HepG2 (cell line): ENCODE measurements at regions not wholly inside any gene's neighbourhood (a gene's known extent, or its start where the extent isn't known, plus 50 kb on each side); places are given as distances from the start of the nearest gene placed in this dataset.
A peak's percentile ranks its signal among the peaks of the same experiment; 100 is the strongest.

Source experiments
- ARID3A ChIP-seq: IDR thresholded peaks from 2 replicates; pipeline ENCODE4 v1.6.1; 2012; ENCODE audit warnings: low read depth, low read length, improper control_type of control experiment
- CBX1 ChIP-seq: IDR thresholded peaks from one replicate; pipeline ENCODE4 v1.6.1; 2016; ENCODE audit warnings: antibody characterized with exemption, low read depth
- CTCF ChIP-seq: sonication (generic); formaldehyde crosslinking; IDR thresholded peaks from 2 replicates; pipeline ENCODE4 v1.5.0; 2020; ENCODE audit warnings: mild to moderate bottlenecking, missing genetic modification reagents, moderate library complexity
- HIC2 ChIP-seq: sonication (generic); formaldehyde crosslinking; IDR thresholded peaks from 2 replicates; pipeline ENCODE4 v1.9.0; 2022; ENCODE audit warnings: low read depth, missing genetic modification reagents
- MLXIP ChIP-seq: sonication (generic); formaldehyde crosslinking; IDR thresholded peaks from 2 replicates; pipeline ENCODE4 v1.9.0; 2021; ENCODE audit warnings: missing genetic modification reagents, borderline replicate concordance
- NCOR1 ChIP-seq: fragments of 200-600 bp; sonication (generic); IDR thresholded peaks from 2 replicates; pipeline ENCODE4 v1.7.0; 2017; ENCODE audit warnings: antibody characterized with exemption, low read length, borderline replicate concordance
- PRDM10 ChIP-seq: sonication (generic); formaldehyde crosslinking; IDR thresholded peaks from 2 replicates; pipeline ENCODE4 v1.4.0; 2020; ENCODE audit warnings: low read depth, missing genetic modification reagents
- RNF2 ChIP-seq: fragments of 450-650 bp; conservative IDR thresholded peaks from 2 replicates; pipeline ENCODE4 v1.6.1; 2016; ENCODE audit warnings: low read depth
- SATB2 ChIP-seq: sonication (generic); formaldehyde crosslinking; IDR thresholded peaks from 2 replicates; pipeline ENCODE4 v1.5.0; 2020; ENCODE audit warnings: missing genetic modification reagents
- SKI ChIP-seq: fragments of 450-650 bp; IDR thresholded peaks from one replicate; pipeline ENCODE4 v1.6.1; 2018; ENCODE audit warnings: mild to moderate bottlenecking; ENCODE audit not compliant: partially characterized antibody
- U2AF2 ChIP-seq: fragments of 200-400 bp; formaldehyde crosslinking; IDR thresholded peaks from 2 replicates; pipeline ENCODE4 v1.6.1; 2017; ENCODE audit warnings: low read depth, mild to moderate bottlenecking, low read length
- ZMAT3 ChIP-seq: sonication (generic); formaldehyde crosslinking; conservative IDR thresholded peaks from 2 replicates; pipeline ENCODE4 v1.7.0; 2021; ENCODE audit warnings: missing genetic modification reagents
- ZNF317 ChIP-seq: sonication (generic); formaldehyde crosslinking; IDR thresholded peaks from 2 replicates; pipeline ENCODE4 v1.5.0; 2020; ENCODE audit warnings: mild to moderate bottlenecking, missing genetic modification reagents
- ZNF331 ChIP-seq: sonication (generic); formaldehyde crosslinking; IDR thresholded peaks from 2 replicates; pipeline ENCODE4 v1.4.0; 2020; ENCODE audit warnings: missing genetic modification reagents
- ZNF800 ChIP-seq: sonication (generic); formaldehyde crosslinking; IDR thresholded peaks from 2 replicates; pipeline ENCODE4 v1.4.0; 2020; ENCODE audit warnings: missing genetic modification reagents
- ZSCAN29 ChIP-seq: sonication (generic); formaldehyde crosslinking; conservative IDR thresholded peaks from 2 replicates; pipeline ENCODE4 v1.4.0; 2020; ENCODE audit warnings: mild to moderate bottlenecking, missing genetic modification reagents

GRCh38 chr2:47313141-47313691 lies 55.9 kb upstream of the EPCAM start (continued):
- TF ChIP-seq MLXIP (CRISPR knock-in tag): no peak
- no peak; the same call in 1 of the 2 replicates for TF ChIP-seq HIC2 (CRISPR knock-in tag)
- TF ChIP-seq ZMAT3 (CRISPR knock-in tag): no peak
- TF ChIP-seq CTCF (CRISPR knock-in tag): peak; percentile 74
- no peak; the same call in 1 of the 2 replicates for TF ChIP-seq ARID3A
- TF ChIP-seq SKI: peak; percentile 45
- TF ChIP-seq SATB2: no peak
- 0 out of 2 replicates have a peak, but pooled peaks have one; percentile 32 for TF ChIP-seq PRDM10
- TF ChIP-seq RNF2: no peak
- no peak for TF ChIP-seq ZNF317 (CRISPR knock-in tag)
- no peak for TF ChIP-seq CBX1
- no peak for TF ChIP-seq ZNF800 (CRISPR knock-in tag)
- TF ChIP-seq ZNF331 (CRISPR knock-in tag): no peak
- no peak for TF ChIP-seq NCOR1
- TF ChIP-seq ZSCAN29 (CRISPR knock-in tag): no peak
- no peak for TF ChIP-seq U2AF2
